ENCODE measurements at regions not wholly inside any gene's neighbourhood (a gene's known extent, or its start where the extent isn't known, plus 50 kb on each side); places are given as distances from the start of the nearest gene placed in this dataset.

GRCh38 chr12:84804691-84805473 is 107.7 kb downstream of the SLC6A15 start:
- no peak for TF ChIP-seq CTCF (IDR thresholded peaks at IDR 0.05)
- no peak for TF ChIP-seq POLR2A (IDR thresholded peaks at IDR 0.05)
